GM13977 (cell line): ENCODE measurements at regions not wholly inside any gene's neighbourhood (a gene's known extent, or its start where the extent isn't known, plus 50 kb on each side); places are given as distances from the start of the nearest gene placed in this dataset.

ENCODE experiments used
- DNase-seq: peaks from one replicate; pipeline ENCODE4 v3.0.0; 2012; ENCODE audit warnings: low spot score
- in situ Hi-C: fragments of 300-500 bp; cut with MboI; formaldehyde crosslinking; loops from one replicate; pipeline ENCODE4 v1.12.0; 2022; ENCODE audit warnings: low sequenced_read_pairs, low pct_unique_long_range_greater_than_20kb, mixed read lengths, inconsistent platforms; ENCODE audit not compliant: unreplicated experiment
- TF ChIP-seq, protein P1 (sequence below): IDR thresholded peaks from 2 replicates; pipeline ENCODE4 v1.5.1; 2012; ENCODE audit warnings: mild to moderate bottlenecking, control low read depth; ENCODE audit not compliant: insufficient read depth; ENCODE audit errors: extremely low read depth, missing control alignments

DNA sequence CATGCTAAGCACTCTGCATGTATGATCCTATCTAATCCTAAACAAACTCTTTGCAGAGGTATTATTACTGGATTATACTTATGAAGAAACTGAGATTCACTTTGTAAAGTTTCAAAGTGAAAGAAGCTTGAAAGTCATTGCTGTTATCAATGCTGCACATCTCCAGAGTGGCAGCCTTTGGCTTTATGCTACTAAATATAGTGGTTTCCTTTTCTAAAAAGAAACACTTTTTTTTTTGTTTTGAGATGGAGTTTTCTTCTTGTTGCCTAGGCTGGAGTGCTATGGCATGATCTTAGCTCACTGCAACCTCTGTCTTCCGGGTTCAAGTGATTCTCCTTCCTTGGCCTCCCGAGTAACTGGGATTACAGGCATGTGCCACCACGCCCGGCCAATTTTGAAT is 114.9 kb upstream of the RAB27B start:
- TF ChIP-seq, protein P1, sequence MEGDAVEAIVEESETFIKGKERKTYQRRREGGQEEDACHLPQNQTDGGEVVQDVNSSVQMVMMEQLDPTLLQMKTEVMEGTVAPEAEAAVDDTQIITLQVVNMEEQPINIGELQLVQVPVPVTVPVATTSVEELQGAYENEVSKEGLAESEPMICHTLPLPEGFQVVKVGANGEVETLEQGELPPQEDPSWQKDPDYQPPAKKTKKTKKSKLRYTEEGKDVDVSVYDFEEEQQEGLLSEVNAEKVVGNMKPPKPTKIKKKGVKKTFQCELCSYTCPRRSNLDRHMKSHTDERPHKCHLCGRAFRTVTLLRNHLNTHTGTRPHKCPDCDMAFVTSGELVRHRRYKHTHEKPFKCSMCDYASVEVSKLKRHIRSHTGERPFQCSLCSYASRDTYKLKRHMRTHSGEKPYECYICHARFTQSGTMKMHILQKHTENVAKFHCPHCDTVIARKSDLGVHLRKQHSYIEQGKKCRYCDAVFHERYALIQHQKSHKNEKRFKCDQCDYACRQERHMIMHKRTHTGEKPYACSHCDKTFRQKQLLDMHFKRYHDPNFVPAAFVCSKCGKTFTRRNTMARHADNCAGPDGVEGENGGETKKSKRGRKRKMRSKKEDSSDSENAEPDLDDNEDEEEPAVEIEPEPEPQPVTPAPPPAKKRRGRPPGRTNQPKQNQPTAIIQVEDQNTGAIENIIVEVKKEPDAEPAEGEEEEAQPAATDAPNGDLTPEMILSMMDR = no peak
- in situ Hi-C loops = no loop called here
- no peak for DNase-seq

DNA sequence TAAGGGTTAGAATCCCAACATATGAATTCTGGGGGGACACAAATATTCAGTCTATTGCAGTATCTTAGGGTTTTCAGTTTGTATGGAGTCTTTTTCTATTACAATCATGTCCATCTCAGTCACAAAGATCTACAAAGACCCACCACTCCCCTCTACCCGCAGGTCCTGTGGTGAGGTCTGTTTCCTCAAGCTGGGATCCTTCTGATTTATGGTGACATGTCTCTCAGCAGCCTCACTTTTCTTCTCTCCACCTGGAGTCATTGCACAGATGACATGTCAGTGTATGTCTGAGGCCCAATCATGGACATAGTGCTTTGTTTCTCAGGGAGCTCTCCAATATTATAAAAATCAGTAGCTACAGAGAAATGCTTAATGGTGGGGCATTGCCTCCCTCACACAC is 113.4 kb upstream of the RAB27B start:
- DNase-seq = no peak
- in situ Hi-C loops = no loop called here
- TF ChIP-seq, protein P1 = no peak

DNA sequence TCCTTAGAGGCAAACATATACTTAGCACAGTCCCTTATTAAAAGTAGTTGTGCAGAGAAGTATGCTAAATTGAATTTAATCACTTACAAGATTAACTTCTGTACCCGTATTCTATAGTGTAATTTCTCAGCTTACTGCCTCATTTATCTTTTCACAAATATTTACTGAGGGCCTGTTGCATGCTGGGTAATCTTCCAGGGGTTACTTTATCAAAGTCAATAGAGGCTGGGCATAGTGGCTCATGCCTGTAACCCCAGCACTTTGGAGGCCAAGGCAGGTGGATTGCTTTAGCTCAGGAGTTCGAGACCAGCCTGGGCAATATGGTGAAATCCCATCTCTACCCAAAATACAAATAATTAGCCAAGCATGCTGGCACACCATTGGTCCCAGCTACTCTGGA is 111.7 kb upstream of the RAB27B start:
- TF ChIP-seq, protein P1 = no peak
- in situ Hi-C loops = no loop called here
- DNase-seq = no peak

DNA sequence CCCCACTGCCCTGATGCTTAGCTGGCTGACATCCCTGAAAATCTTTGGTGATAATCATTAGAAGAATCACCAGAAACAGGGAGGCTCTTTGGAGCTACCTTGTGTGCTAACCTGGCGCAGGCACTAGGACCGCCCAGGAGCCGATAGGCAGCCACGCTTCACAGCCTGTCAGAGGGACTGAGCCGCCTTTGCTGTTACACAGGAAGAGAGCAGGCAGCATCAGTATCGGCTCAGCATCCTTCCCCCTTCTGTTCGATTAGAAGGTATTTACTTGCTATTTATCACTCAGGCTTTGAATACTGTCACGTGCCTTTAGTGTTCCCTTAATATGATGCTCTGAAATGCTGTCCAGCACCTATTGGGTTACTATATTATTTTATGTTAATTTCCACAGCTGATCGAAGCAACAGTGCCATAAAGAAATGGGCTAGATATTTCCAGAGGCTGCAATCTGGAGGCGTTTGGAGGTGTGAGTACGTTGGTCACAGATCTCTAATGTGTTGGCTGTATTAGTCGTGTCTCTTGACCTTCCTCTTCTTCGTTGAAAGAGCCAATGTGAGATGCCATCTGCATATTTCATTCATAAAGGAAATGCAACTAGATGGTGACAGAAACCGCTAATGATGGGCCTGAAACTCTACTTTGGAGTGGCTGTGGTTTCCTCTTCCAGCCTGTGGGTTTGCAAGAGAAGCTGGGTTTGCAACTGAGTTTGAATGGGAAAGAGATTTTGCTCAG is 110.4 kb upstream of the RAB27B start:
- in situ Hi-C loops = no loop called here
- peak; percentile 34 for DNase-seq
- TF ChIP-seq, protein P1 = no peak

DNA sequence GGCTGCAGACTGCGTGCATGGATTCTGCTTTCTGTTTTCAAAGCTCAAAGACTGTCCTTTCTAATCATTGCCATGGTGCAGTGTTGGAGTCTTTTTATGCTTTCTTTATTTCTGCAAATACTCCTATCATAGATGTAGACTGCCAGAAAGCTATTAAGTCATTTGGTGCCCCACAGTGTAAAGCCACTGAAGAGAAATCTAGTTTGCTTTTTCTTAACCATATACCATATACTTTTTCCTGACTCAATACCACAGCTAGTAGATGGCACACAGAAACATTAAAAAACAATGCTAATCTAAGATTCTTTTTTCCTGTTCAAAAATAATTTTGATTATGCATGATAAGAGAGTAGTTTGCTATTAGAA is 109.9 kb upstream of the RAB27B start:
- no peak for DNase-seq
- in situ Hi-C loops = no loop called here
- TF ChIP-seq, protein P1 = no peak

DNA sequence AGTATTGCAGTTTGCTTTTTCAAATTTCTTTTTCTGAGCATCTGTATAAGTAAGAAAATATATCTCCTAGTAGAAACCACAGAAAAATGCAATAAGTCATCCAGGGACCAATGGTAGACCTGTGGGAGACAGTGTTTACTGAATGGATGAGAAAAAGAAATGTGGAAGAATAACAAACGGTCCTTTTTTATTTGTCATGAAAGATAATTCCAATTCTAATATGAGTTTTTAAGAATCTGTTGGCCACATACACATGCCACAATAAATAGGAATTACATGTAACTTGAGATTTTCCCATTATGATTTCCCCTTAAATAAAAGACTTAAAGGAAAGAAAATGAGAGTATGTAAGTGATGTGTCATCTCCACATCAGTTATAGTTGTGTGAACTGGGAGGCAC is 107.7 kb upstream of the RAB27B start:
- no peak for DNase-seq
- in situ Hi-C loops = no loop called here
- TF ChIP-seq, protein P1 = no peak
